Fibroblast of lung (primary cell): ENCODE measurements at regions not wholly inside any gene's neighbourhood (a gene's known extent, or its start where the extent isn't known, plus 50 kb on each side); places are given as distances from the start of the nearest gene placed in this dataset.

Experiments used
- EZH2 ChIP-seq: IDR thresholded peaks from 2 replicates; pipeline ENCODE4 v1.5.1; 2012; ENCODE audit warnings: low read length, control low read depth, mild to moderate bottlenecking; ENCODE audit errors: missing control alignments
- TF ChIP-seq, protein P1 (sequence below), 2 donors: IDR thresholded peaks in 1 of 2; conservative IDR thresholded peaks in 1 of 2; 1 replicate in 1 of 2; 2 replicates in 1 of 2; pipeline ENCODE4 v1.5.1; 2011 to 2012; ENCODE audit warnings: low read length in 2 of 2, control low read depth in 1 of 2, inconsistent platforms in 1 of 2, low read depth in 1 of 2, mild to moderate bottlenecking in 1 of 2

DNA sequence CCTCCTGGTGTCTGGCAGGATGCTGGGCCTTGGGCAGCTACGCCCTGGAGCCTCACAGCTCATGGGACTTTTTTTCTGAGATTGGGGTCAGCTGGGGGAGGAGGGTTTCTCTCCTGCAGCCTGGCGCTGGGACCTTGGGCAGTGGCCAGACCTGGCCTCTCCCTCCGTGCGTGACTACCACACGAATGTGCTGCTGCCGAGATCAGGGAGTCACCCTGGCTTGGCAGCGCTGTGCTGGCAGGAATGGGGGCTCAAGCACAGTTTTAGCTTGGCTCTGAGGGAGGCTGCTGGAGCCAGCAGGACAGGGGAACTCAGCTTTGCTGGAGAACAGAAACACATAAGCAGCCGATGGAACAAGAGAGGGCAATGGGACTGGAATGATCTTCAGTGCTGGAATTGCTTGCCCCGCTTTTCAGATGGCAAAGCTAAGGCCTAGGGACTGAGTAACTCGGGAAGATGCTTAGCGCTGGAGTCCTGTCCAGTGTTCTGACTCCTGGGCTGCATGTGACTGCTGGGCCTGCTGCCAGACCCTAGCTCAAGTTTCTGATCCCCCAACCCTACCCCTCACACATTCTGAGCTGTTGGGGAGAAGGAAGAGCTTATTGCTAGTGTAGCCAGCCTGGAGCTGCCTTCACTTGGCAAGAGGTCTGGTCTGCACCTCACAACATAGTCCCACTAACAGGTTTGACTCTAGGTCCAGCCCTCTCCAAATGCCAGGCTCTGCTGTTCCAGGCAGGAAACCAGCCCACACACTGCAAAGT is 69.9 kb downstream of the NAV1 start:
- TF ChIP-seq, protein P1, sequence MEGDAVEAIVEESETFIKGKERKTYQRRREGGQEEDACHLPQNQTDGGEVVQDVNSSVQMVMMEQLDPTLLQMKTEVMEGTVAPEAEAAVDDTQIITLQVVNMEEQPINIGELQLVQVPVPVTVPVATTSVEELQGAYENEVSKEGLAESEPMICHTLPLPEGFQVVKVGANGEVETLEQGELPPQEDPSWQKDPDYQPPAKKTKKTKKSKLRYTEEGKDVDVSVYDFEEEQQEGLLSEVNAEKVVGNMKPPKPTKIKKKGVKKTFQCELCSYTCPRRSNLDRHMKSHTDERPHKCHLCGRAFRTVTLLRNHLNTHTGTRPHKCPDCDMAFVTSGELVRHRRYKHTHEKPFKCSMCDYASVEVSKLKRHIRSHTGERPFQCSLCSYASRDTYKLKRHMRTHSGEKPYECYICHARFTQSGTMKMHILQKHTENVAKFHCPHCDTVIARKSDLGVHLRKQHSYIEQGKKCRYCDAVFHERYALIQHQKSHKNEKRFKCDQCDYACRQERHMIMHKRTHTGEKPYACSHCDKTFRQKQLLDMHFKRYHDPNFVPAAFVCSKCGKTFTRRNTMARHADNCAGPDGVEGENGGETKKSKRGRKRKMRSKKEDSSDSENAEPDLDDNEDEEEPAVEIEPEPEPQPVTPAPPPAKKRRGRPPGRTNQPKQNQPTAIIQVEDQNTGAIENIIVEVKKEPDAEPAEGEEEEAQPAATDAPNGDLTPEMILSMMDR (conservative IDR thresholded peaks at IDR 0.05 in 1 of 2, IDR thresholded peaks at IDR 0.05 in 1 of 2; ENCODE audit: low read depth in 1 of 2, low read length in 2 of 2): no peak
- no peak for TF ChIP-seq EZH2
